Femur (tissue), 1 donor: ENCODE measurements at regions not wholly inside any gene's neighbourhood (a gene's known extent, or its start where the extent isn't known, plus 50 kb on each side); places are given as distances from the start of the nearest gene placed in this dataset.
A peak's percentile ranks its signal among the peaks of the same experiment; 100 is the strongest.
"Not testable (repeated sequence)": the region's sequence is repeated elsewhere in the genome, so short reads cannot be mapped to it uniquely, and the experiment has no call there.

ENCODE experiments used
- DNase-seq: peaks from one replicate; pipeline ENCODE4 v3.0.0-alpha.2; 2017

DNA sequence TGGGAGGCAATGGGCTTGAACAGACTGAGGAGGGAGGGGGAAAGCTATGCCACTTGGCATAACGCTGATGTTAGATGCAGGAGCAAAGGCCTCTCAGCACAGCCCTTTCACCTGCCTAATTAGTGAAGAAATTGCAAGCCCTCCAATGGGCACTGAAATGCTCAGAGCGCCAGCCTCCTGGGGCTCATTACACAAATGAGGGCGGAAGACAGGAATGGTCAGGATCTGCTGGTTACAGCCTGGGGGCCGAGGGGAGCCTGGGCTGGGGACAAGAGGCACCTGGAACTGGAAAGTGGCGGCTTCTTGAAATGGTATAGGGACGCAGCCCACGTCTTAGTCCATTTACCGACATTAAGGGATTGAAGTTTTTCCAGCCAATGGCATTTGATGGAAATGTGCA is 50.2 kb upstream of the PLET1 start:
- DNase-seq: no peak

GRCh38 chr11:112315057-112315720 is 54.5 kb upstream of the PLET1 start:
- DNase-seq: no peak

GRCh38 chr11:112315861-112316739 is 55.4 kb upstream of the PLET1 start:
- DNase-seq: no peak

- no peak for DNase-seq
Observed at GRCh38 chr11:112316971-112317370, 56.3 kb upstream of the PLET1 start.

GRCh38 chr11:112318184-112318591 is 57.5 kb upstream of the PLET1 start:
- no peak for DNase-seq

GRCh38 chr11:112318661-112319060 is 58.0 kb upstream of the PLET1 start:
- no peak for DNase-seq

- DNase-seq: peak; percentile 79
Observed at GRCh38 chr11:112320668-112321067, 60.0 kb upstream of the PLET1 start.

DNA sequence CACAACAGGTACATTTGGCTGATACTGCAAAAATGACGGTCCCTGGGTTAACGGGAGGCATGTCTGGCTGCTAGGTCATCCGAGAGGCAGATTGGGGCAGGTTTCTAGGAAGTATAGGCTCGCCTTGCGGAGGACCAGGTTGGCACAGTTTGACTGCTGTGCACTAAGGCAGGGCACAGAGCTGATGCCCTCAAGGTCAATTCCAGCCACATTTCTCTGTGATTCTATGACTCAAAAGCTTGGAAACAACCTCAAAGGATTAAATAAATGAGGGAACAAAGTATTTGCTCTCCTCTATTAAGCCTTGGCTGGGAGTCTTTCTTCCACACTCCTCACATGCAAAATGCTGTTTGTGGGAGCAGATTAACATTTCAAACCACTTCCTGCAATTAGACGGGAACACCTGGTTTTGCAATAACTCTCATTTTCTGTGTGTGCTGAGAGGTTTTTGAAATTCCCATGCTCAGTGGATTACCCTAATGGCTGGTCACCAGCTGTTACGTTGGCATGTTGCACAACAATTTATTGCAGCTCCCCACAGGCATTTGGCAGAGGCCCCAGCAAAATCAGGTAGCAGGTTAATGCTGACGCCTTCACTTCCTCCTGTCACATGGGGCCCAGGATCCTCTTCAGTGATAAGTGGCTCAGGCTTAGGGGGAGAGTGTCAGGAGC is 61.0 kb upstream of the PLET1 start:
- DNase-seq: peak; percentile 54

DNA sequence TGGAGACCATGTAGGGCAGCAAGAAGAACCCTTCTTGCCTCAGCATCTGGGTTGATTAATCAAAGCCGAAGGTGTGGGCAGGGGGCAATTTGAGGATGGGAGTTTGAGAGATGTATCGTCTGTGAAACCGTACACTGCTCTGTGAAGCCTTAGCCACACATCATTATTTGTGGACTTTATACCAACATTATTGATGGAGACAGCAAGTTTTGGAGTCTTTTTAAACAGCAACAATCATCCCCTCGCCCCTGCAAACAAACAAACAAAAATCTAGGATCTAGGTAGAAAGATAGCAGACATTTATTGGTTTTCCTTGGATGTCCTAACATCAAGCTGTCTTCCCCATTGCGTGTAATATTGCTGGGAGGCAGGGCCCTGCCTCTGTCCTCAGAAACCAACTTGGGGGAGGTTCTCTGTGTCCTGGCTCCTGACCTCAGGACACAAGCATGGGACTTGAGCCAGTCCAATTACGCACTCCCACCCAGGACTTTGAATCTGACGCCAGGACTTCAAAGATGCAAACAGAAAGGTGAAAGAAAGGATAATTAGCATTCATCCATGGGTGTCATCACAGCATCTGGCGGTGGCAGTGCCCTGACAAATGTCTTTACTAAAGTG is 61.6 kb upstream of the PLET1 start:
- DNase-seq: no peak

DNA sequence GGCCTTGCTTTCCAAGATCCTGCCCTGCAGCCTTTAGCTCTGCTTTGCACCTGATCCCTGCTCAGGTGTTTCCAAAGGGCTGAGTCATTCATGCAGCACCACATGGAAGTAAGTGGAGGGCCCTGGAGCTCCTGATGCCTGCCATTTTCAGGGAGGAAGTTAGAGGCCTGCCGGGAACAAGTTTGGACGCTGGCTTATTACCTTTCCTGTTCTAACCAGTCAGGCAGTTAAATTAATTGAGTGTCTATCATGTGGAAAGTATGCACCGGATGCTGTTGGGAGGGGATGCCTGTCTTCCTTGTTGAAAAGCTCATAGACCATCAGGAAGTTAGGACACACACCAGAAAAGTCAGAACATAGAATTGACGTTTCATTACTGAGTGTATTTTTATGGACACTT is 73.7 kb upstream of the PLET1 start:
- DNase-seq: no peak

- DNase-seq: no peak
Observed at GRCh38 chr11:112336356-112336886, 75.8 kb upstream of the PLET1 start.

DNA sequence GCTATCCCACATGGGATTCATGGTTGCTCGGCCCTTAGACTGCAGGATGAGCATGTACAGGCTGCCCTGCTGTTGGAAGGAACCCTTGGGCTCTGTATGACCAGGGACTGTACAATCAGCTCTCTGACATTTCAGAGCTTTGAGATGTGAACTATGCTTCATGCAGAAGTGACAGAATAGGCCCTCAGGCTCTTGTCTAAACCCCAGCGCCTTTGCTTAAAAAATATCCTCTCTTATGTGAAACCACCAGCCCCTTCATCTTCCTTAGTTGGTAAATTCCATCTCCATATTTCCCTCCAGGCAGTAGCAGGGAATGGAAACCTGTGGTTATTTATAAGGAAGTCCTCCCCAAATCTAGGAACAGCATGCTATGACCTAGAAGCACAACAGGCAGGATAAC is 78.9 kb upstream of the PLET1 start:
- DNase-seq: no peak

DNA sequence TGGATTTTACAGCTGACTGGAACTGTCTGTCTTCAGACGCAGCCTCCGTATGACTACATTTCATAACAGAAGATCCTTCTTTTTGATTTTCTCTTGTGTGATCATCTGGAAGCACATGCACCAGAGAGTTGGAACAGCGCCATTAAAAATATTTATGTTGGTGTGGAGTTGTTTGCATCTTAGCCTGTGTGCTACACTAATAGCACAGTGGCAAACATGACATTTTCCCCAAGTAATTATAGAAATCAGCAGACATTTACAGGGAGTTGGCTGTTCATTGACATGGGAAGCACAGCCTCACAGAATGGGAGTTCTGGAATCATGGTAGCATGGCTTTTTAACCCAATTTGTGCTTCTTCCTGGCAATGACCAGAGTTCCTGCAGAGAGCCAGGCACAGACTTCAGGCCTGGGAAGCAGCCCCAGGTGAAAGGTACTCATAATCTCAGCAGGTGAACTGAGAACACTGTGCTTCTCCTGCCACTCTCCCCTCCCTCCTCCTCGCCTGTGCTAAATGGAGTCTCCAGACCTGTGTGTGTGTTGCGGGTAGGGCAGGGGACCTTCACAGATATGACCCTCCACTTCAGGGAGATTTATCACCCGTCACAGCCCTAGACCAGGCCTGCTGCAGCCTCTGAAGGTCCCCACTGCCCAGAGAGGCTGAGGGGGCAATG is 82.8 kb upstream of the PLET1 start:
- no peak for DNase-seq

- DNase-seq: no peak
Observed at GRCh38 chr11:112344040-112344413, 83.4 kb upstream of the PLET1 start.

GRCh38 chr11:112345166-112345565 is 84.5 kb upstream of the PLET1 start:
- DNase-seq: no peak

DNA sequence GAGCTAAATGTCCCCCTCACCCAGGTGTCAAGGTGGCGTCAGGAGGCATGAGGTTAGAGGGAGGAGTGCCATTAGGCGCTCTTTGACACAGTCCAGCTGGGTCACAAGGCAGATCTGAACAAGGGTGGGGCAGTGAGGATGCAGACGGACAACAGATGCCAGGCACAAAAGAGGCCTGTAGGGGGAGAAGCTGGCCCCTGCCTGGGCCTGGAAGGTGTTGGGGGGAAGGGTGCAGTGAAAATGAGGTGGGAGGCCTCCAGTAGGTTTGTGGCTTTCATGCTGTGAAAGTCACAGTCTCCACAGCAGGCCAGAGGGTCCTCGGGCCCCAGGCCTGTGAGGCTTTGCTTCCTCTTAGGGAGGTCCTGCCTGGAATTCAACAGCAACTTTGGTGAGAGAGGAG is 85.0 kb upstream of the PLET1 start:
- no peak for DNase-seq

- no peak for DNase-seq
Observed at GRCh38 chr11:112346586-112346985, 85.9 kb upstream of the PLET1 start.

GRCh38 chr11:112348480-112349029 is 87.9 kb upstream of the PLET1 start:
- DNase-seq: no peak

DNA sequence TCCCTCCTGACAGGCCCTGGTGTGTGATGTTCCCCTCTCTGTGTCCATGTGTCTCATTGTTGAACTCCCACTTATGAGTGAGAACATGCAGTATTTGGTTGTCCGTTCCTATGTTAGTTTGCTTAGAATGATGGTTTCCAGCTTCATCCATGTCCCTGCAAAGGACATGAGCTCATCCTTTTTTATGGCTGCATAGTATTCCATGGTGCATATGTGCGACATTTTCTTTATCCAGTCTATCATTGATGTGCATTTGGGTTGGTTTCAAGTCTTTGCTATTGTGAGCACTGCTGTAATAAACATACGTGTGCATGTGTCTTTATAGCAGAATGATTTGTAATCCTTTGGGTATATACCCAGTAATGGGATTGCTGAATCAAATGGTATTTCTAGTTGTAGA is 90.8 kb upstream of the PLET1 start:
- DNase-seq: not testable (repeated sequence)

- DNase-seq: no peak
Observed at GRCh38 chr11:112352907-112353306, 92.2 kb upstream of the PLET1 start.

DNA sequence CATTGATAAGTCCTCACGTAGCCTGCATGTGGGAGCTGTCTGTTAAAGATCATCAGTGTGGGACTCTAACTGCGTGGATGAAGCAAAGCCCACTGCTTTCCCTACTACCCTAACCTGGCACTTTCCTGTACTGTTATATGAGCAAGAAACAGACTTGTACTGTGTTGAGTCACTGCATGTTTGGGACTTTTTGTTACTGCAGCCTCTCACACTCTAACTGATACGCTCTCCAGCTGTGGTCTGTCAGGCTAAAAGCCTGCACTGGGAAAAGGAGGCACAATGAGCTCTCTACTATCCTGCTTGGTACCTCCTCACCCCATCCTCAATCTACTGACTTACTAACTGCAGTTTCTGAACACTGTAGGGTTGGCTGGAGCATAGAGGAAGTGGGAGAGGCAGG is 93.7 kb upstream of the PLET1 start:
- no peak for DNase-seq

- DNase-seq: no peak
Observed at GRCh38 chr11:112355726-112356125, 95.1 kb upstream of the PLET1 start.
